CD4-positive, alpha-beta T cell treated with Interleukin-17A for 4 hours (primary cell): ENCODE measurements at regions not wholly inside any gene's neighbourhood (a gene's known extent, or its start where the extent isn't known, plus 50 kb on each side); places are given as distances from the start of the nearest gene placed in this dataset.

ENCODE experiments used
- DNase-seq: peaks from one replicate; pipeline ENCODE4 v3.0.0-alpha.2; 2020; ENCODE audit warnings: mixed read lengths

GRCh38 chr18:42271647-42272414, 316.8 kb downstream of the PIK3C3 start:
- no peak for DNase-seq

- no peak for DNase-seq
Measured at GRCh38 chr18:42274488-42275137, 319.6 kb downstream of the PIK3C3 start.

- no peak for DNase-seq
Measured at GRCh38 chr18:42275138-42275535, 320.1 kb downstream of the PIK3C3 start.

- DNase-seq, result no peak
Measured at GRCh38 chr18:42275949-42276730, 321.1 kb downstream of the PIK3C3 start.

- DNase-seq, result no peak
Measured at GRCh38 chr18:42281124-42281523, 326.1 kb downstream of the PIK3C3 start.

GRCh38 chr18:42281851-42282250, 326.8 kb downstream of the PIK3C3 start:
- DNase-seq, result no peak

- no peak for DNase-seq
Measured at GRCh38 chr18:42287047-42287446, 332.0 kb downstream of the PIK3C3 start.

- DNase-seq, result no peak
Measured at GRCh38 chr18:42288129-42288528, 333.1 kb downstream of the PIK3C3 start.

GRCh38 chr18:42289526-42289925, 334.5 kb downstream of the PIK3C3 start:
- no peak for DNase-seq

GRCh38 chr18:42290318-42291307, 335.6 kb downstream of the PIK3C3 start:
- DNase-seq, result no peak

- DNase-seq, result no peak
Measured at GRCh38 chr18:42292654-42293053, 337.6 kb downstream of the PIK3C3 start.

- DNase-seq, result no peak
Measured at GRCh38 chr18:42296192-42296591, 341.2 kb downstream of the PIK3C3 start.

- no peak for DNase-seq
Measured at GRCh38 chr18:42296723-42297122, 341.7 kb downstream of the PIK3C3 start.

GRCh38 chr18:42298759-42299675, 344.0 kb downstream of the PIK3C3 start:
- DNase-seq, result peak; percentile 40

GRCh38 chr18:42305869-42306593, 351.0 kb downstream of the PIK3C3 start:
- DNase-seq, result no peak

- no peak for DNase-seq
Measured at GRCh38 chr18:42306594-42306980, 351.6 kb downstream of the PIK3C3 start.

- no peak for DNase-seq
Measured at GRCh38 chr18:42310956-42311355, 355.9 kb downstream of the PIK3C3 start.

GRCh38 chr18:42326752-42327151, 371.7 kb downstream of the PIK3C3 start:
- DNase-seq, result no peak

GRCh38 chr18:42328931-42329330, 373.9 kb downstream of the PIK3C3 start:
- DNase-seq, result no peak

GRCh38 chr18:42330296-42330695, 375.3 kb downstream of the PIK3C3 start:
- no peak for DNase-seq

GRCh38 chr18:42333558-42333957, 378.5 kb downstream of the PIK3C3 start:
- DNase-seq, result no peak
